GM06990 (cell line): ENCODE measurements at regions not wholly inside any gene's neighbourhood (a gene's known extent, or its start where the extent isn't known, plus 50 kb on each side); places are given as distances from the start of the nearest gene placed in this dataset.

ENCODE experiments used
- DNase-seq: peaks from one replicate; pipeline ENCODE4 v3.0.0-alpha.2; 2011; ENCODE audit not compliant: insufficient read length; ENCODE audit errors: extremely low read depth
- H3K27me3 ChIP-seq: replicated peaks from 2 replicates; pipeline ENCODE4 v1.6.0; 2011; ENCODE audit warnings: low read length; ENCODE audit not compliant: control insufficient read depth, insufficient read depth
- H3K36me3 ChIP-seq: 2 replicates; pipeline ENCODE4 v1.5.1; 2011; ENCODE audit warnings: low read length; ENCODE audit not compliant: control insufficient read depth, insufficient read depth
- H3K4me3 ChIP-seq: replicated peaks from 2 replicates; pipeline ENCODE4 v1.5.1; 2011; ENCODE audit warnings: low read depth, mild to moderate bottlenecking, control low read depth, low read length
- CTCF ChIP-seq: IDR thresholded peaks from 2 replicates; pipeline ENCODE4 v1.5.1; 2011; ENCODE audit warnings: low read length, control low read depth, mild to moderate bottlenecking, inconsistent platforms; ENCODE audit not compliant: insufficient read depth, poor library complexity, severe bottlenecking

- DNase-seq, result no peak
- Histone ChIP-seq H3K4me3 (no peak overlapping the region), H3K27me3 (no peaks in the 10 kb centered on the region), H3K36me3 (no peaks in the 10 kb centered on the region)
- no peak for TF ChIP-seq CTCF
Observed at GRCh38 chr13:19324325-19324724, 142.7 kb upstream of the TUBA3C start.

GRCh38 chr13:19321222-19321621 is 139.6 kb upstream of the TUBA3C start:
- DNase-seq, result no peak
- Histone ChIP-seq H3K36me3 (no peaks in the 10 kb centered on the region), H3K4me3 (no peak overlapping the region), H3K27me3 (no peaks in the 10 kb centered on the region)
- TF ChIP-seq CTCF, result no peak

GRCh38 chr13:19305434-19305833 is 123.8 kb upstream of the TUBA3C start:
- Histone ChIP-seq H3K4me3 (no peak overlapping the region), H3K36me3 (no peaks in the 10 kb centered on the region), H3K27me3 (no peaks in the 10 kb centered on the region)
- TF ChIP-seq CTCF, result no peak
- no peak for DNase-seq

- H3K27me3 ChIP-seq, result no peaks in the 10 kb centered on the region
- TF ChIP-seq CTCF, result no peak
- DNase-seq, result no peak
Observed at GRCh38 chr13:19289180-19289579, 107.6 kb upstream of the TUBA3C start.

GRCh38 chr13:19283836-19284235 is 102.2 kb upstream of the TUBA3C start:
- no peak for DNase-seq
- TF ChIP-seq CTCF, result no peak

More at GRCh38 chr13:19289180-19289579, 107.6 kb upstream of the TUBA3C start:
- Histone ChIP-seq H3K4me3 (no peak overlapping the region), H3K36me3 (no peaks in the 10 kb centered on the region)

GRCh38 chr13:19268331-19268730 is 86.7 kb upstream of the TUBA3C start:
- Histone ChIP-seq H3K36me3 (no peaks in the 10 kb centered on the region), H3K27me3 (no peaks in the 10 kb centered on the region), H3K4me3 (no peak overlapping the region)
- no peak for TF ChIP-seq CTCF
- no peak for DNase-seq

More at GRCh38 chr13:19283836-19284235, 102.2 kb upstream of the TUBA3C start:
- Histone ChIP-seq H3K27me3 (no peaks in the 10 kb centered on the region), H3K4me3 (no peak overlapping the region), H3K36me3 (no peaks in the 10 kb centered on the region)
